Keratinocyte (primary cell): ENCODE measurements at regions not wholly inside any gene's neighbourhood (a gene's known extent, or its start where the extent isn't known, plus 50 kb on each side); places are given as distances from the start of the nearest gene placed in this dataset.

ENCODE experiments used
- DNase-seq: peaks from one replicate; pipeline ENCODE4 v3.0.0-alpha.2; 2011; ENCODE audit warnings: low read depth, missing footprints, low spot score
- FAIRE-seq: peaks from 2 replicates; lab custom pipeline; 2011; peaks lifted over from hg19 to GRCh38; lab: Jason Lieb, UNC
- H2AFZ ChIP-seq: 2 replicates; pipeline ENCODE4 v1.6.0; 2012; ENCODE audit warnings: low read length, control low read depth, inconsistent platforms; ENCODE audit not compliant: control insufficient read depth
- H3K27ac ChIP-seq: 2 replicates; pipeline ENCODE4 v1.5.1; 2011; ENCODE audit warnings: low read length; ENCODE audit not compliant: control insufficient read depth, insufficient read depth
- H3K27me3 ChIP-seq: 3 replicates; pipeline ENCODE4 v1.6.0; 2011; ENCODE audit warnings: low read length; ENCODE audit not compliant: control insufficient read depth, insufficient read depth; ENCODE audit errors: extremely low read depth
- H3K36me3 ChIP-seq, 2 experiments: 2 replicates in 1 of 2; 3 replicates in 1 of 2; pipeline ENCODE4 v1.5.1; 2011; ENCODE audit warnings: low read length in 2 of 2, mild to moderate bottlenecking in 1 of 2; ENCODE audit not compliant: control insufficient read depth in 2 of 2, insufficient read depth in 2 of 2; ENCODE audit errors: extremely low read depth in 1 of 2
- H3K4me1 ChIP-seq: 3 replicates; pipeline ENCODE4 v1.5.1; 2011; ENCODE audit warnings: low read length; ENCODE audit not compliant: control insufficient read depth, insufficient read depth; ENCODE audit errors: extremely low read depth
- H3K4me2 ChIP-seq: 3 replicates; pipeline ENCODE4 v1.6.0; 2011; ENCODE audit warnings: low read depth, low read length; ENCODE audit not compliant: control insufficient read depth, insufficient read depth; ENCODE audit errors: extremely low read depth
- H3K4me3 ChIP-seq, 3 experiments: fragments of 200-600 bp in 1 of 3; sonication (generic) in 1 of 3; 2 replicates in 2 of 3; 3 replicates in 1 of 3; pipeline ENCODE4 v1.5.1; 2011 to 2016; ENCODE audit warnings: low read length in 3 of 3, mild to moderate bottlenecking in 3 of 3, control low read depth in 2 of 3, inconsistent platforms in 1 of 3, low read depth in 1 of 3, mixed read lengths in 1 of 3, mixed run types in 1 of 3, moderate library complexity in 1 of 3; ENCODE audit not compliant: control insufficient read depth in 2 of 3, insufficient read depth in 2 of 3; ENCODE audit errors: extremely low read depth in 1 of 3
- H3K79me2 ChIP-seq: 2 replicates; pipeline ENCODE4 v1.6.0; 2012; ENCODE audit warnings: low read length; ENCODE audit not compliant: control insufficient read depth, insufficient read depth
- H3K9ac ChIP-seq: 3 replicates; pipeline ENCODE4 v1.6.0; 2011; ENCODE audit warnings: low read length; ENCODE audit not compliant: control insufficient read depth, insufficient read depth; ENCODE audit errors: extremely low read depth
- H3K9me1 ChIP-seq: 3 replicates; pipeline ENCODE4 v1.6.0; 2011; ENCODE audit warnings: low read length; ENCODE audit not compliant: control insufficient read depth, insufficient read depth; ENCODE audit errors: extremely low read depth
- H3K9me3 ChIP-seq: 2 replicates; pipeline ENCODE4 v1.5.1; 2012; ENCODE audit warnings: low read depth, low read length; ENCODE audit not compliant: control insufficient read depth
- H4K20me1 ChIP-seq: 3 replicates; pipeline ENCODE4 v1.6.0; 2011; ENCODE audit warnings: low read length; ENCODE audit not compliant: control insufficient read depth, insufficient read depth; ENCODE audit errors: extremely low read depth
- EZH2 ChIP-seq: IDR thresholded peaks from one replicate; pipeline ENCODE4 v1.6.1; 2012; ENCODE audit warnings: inconsistent platforms, mild to moderate bottlenecking, low read length, moderate library complexity
- dilution Hi-C: fragments of 300-500 bp; cut with MboI; formaldehyde crosslinking; loops from one replicate; pipeline ENCODE4 v1.7.0; 2020; ENCODE audit warnings: low sequenced_read_pairs; ENCODE audit not compliant: extremely low pct_ligation_motif_present
- TF ChIP-seq, protein P1 (sequence below), 3 experiments: IDR thresholded peaks in 1 of 3; conservative IDR thresholded peaks in 1 of 3; optimal IDR thresholded peaks in 1 of 3; 2 replicates in 2 of 3; 3 replicates in 1 of 3; pipeline versions ENCODE3 to v1.5.1; 2011; ENCODE audit warnings: low read length in 3 of 3, mild to moderate bottlenecking in 3 of 3, moderate library complexity in 2 of 3, control low read depth in 1 of 3, inconsistent platforms in 1 of 3; ENCODE audit not compliant: insufficient read depth in 2 of 3; ENCODE audit errors: extremely low read depth in 1 of 3

DNA sequence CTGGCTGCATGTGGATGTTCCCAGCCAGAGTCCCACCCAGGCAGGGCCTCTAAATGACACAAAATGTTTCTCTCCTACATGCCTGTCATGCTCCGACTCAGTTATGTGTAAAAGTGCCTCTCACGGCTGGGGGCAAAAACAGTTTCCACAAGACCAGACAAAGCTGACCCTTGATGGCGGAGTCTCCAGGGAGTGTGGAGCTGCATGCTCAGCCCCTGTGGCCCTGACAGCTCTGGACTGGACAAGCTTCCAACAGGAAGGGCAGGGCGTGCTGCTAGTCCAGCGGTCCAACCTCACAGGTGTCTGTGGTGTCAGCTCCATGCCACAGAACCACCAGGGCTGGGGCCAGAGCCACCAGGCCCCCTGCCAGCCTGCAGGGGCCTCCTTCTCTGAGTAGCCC, 149.6 kb downstream of the CRYBB2 start:
- Histone ChIP-seq H3K4me3 (no peak overlapping the region), H4K20me1 (peaks cover 16% of the 10 kb centered on the region), H2AFZ (no peak overlapping the region), H3K27ac (no peak overlapping the region), H3K9ac (no peak overlapping the region), H3K36me3 (peaks cover 9 to 12% of the 10 kb centered on the region in 2 experiments), H3K79me2 (peaks cover 35% of the 10 kb centered on the region), H3K27me3 (no peaks in the 10 kb centered on the region), H3K4me1 (peaks cover 8% of the 10 kb centered on the region), H3K9me1 (no peaks in the 10 kb centered on the region), H3K9me3 (no peaks in the 10 kb centered on the region), H3K4me2 (no peak overlapping the region)
- dilution Hi-C loops = no loop called here
- TF ChIP-seq, protein P1, sequence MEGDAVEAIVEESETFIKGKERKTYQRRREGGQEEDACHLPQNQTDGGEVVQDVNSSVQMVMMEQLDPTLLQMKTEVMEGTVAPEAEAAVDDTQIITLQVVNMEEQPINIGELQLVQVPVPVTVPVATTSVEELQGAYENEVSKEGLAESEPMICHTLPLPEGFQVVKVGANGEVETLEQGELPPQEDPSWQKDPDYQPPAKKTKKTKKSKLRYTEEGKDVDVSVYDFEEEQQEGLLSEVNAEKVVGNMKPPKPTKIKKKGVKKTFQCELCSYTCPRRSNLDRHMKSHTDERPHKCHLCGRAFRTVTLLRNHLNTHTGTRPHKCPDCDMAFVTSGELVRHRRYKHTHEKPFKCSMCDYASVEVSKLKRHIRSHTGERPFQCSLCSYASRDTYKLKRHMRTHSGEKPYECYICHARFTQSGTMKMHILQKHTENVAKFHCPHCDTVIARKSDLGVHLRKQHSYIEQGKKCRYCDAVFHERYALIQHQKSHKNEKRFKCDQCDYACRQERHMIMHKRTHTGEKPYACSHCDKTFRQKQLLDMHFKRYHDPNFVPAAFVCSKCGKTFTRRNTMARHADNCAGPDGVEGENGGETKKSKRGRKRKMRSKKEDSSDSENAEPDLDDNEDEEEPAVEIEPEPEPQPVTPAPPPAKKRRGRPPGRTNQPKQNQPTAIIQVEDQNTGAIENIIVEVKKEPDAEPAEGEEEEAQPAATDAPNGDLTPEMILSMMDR (optimal IDR thresholded peaks at IDR 0.05 in 1 of 3, IDR thresholded peaks at IDR 0.05 in 1 of 3, conservative IDR thresholded peaks at IDR 0.05 in 1 of 3; ENCODE audit: extremely low read depth in 1 of 3, insufficient read depth in 2 of 3, low read length in 3 of 3) = no peak
- no peak for TF ChIP-seq EZH2
- DNase-seq (no peak), FAIRE-seq (no peak)

GRCh38 chr22:25370322-25370721, 150.9 kb downstream of the CRYBB2 start:
- H3K4me3 ChIP-seq = no peak overlapping the region
- peaks cover 16% of the 10 kb centered on the region for H4K20me1 ChIP-seq
- peaks cover 34% of the 10 kb centered on the region for H3K79me2 ChIP-seq
- H3K27me3 ChIP-seq = no peaks in the 10 kb centered on the region
- no peaks in the 10 kb centered on the region for H3K9me3 ChIP-seq
- no peak overlapping the region for H3K27ac ChIP-seq
- H3K36me3 ChIP-seq = peaks cover 14 to 17% of the 10 kb centered on the region in 2 experiments
- no peak overlapping the region for H3K4me2 ChIP-seq
- DNase-seq = no peak
- dilution Hi-C loops = no loop called here
- no peaks in the 10 kb centered on the region for H3K9me1 ChIP-seq
- TF ChIP-seq EZH2 = no peak
- TF ChIP-seq, protein P1 (optimal IDR thresholded peaks at IDR 0.05 in 1 of 3, IDR thresholded peaks at IDR 0.05 in 1 of 3, conservative IDR thresholded peaks at IDR 0.05 in 1 of 3; ENCODE audit: extremely low read depth in 1 of 3, insufficient read depth in 2 of 3, low read length in 3 of 3) = no peak
- H2AFZ ChIP-seq = no peak overlapping the region
- H3K9ac ChIP-seq = no peak overlapping the region
- peaks cover 8% of the 10 kb centered on the region for H3K4me1 ChIP-seq
- FAIRE-seq = no peak
